H1 (cell line): ENCODE measurements at regions not wholly inside any gene's neighbourhood (a gene's known extent, or its start where the extent isn't known, plus 50 kb on each side); places are given as distances from the start of the nearest gene placed in this dataset.

Source experiments
- CTCF ChIA-PET: fragments of 300-600 bp; sonication (Branson Sonifier 250); formaldehyde crosslinking; loops from one replicate; lab custom pipeline; 2021; ENCODE audit not compliant: partially characterized antibody; lab: Charles Lee
- POLR2A ChIA-PET: fragments of 300-600 bp; sonication (Branson Sonifier 250); formaldehyde crosslinking; loops from one replicate; lab custom pipeline; 2021; ENCODE audit warnings: inconsistent platforms; ENCODE audit not compliant: partially characterized antibody; lab: Charles Lee
- DNase-seq, 2 experiments: peaks; one replicate each; pipeline versions ENCODE4 v3.0.0 to v3.0.0-alpha.2; 2010 to 2022; ENCODE audit warnings: low spot score in 2 of 2, low read depth in 1 of 2, mixed read lengths in 1 of 2
- FAIRE-seq: peaks from 2 replicates; lab custom pipeline; 2011; peaks lifted over from hg19 to GRCh38; lab: Jason Lieb, UNC
- H2AFZ ChIP-seq: 2 replicates; pipeline ENCODE4 v1.8.1; 2012; ENCODE audit warnings: low read length, inconsistent platforms
- H2AK5ac ChIP-seq: 2 replicates; pipeline ENCODE4 v1.6.1; 2013; ENCODE audit warnings: low read depth, low read length
- H2BK120ac ChIP-seq: replicated peaks from 2 replicates; pipeline ENCODE3; 2013; ENCODE audit warnings: low read depth, low read length, inconsistent platforms
- H2BK12ac ChIP-seq: 2 replicates; pipeline ENCODE4 v1.6.1; 2013; ENCODE audit warnings: low read depth, low read length
- H2BK15ac ChIP-seq: 2 replicates; pipeline ENCODE4 v1.6.1; 2013; ENCODE audit warnings: low read length
- H2BK20ac ChIP-seq: 2 replicates; pipeline ENCODE4 v1.6.1; 2013; ENCODE audit warnings: low read length
- H2BK5ac ChIP-seq: 2 replicates; pipeline ENCODE4 v1.6.1; 2013; ENCODE audit warnings: low read depth, low read length
- H3K14ac ChIP-seq: 2 replicates; pipeline ENCODE4 v1.6.1; 2013; ENCODE audit warnings: inconsistent platforms; ENCODE audit not compliant: insufficient read length
- H3K18ac ChIP-seq: 2 replicates; pipeline ENCODE4 v1.6.1; 2013; ENCODE audit warnings: low read length; ENCODE audit errors: extremely low read depth
- H3K23ac ChIP-seq: 2 replicates; pipeline ENCODE4 v1.6.1; 2013; ENCODE audit warnings: inconsistent platforms; ENCODE audit not compliant: insufficient read length
- H3K23me2 ChIP-seq: 2 replicates; pipeline ENCODE4 v1.6.1; 2013; ENCODE audit warnings: low read depth, low read length
- H3K27ac ChIP-seq: 2 replicates; pipeline ENCODE4 v1.6.1; 2011; ENCODE audit warnings: low read depth, low read length, inconsistent platforms
- H3K27me3 ChIP-seq, 4 experiments: replicated peaks in 1 of 4; 1 replicate in 1 of 4; 2 replicates in 3 of 4; pipeline versions ENCODE4 v1.6.1 to v1.8.1; 2011 to 2013; ENCODE audit warnings: low read length in 3 of 4, mild to moderate bottlenecking in 3 of 4, inconsistent platforms in 2 of 4, mixed read lengths in 2 of 4, moderate library complexity in 1 of 4; ENCODE audit not compliant: control insufficient read depth in 3 of 4, insufficient read depth in 3 of 4; ENCODE audit errors: extremely low read depth in 1 of 4
- H3K36me3 ChIP-seq, 4 experiments: 2 replicates each; pipeline versions ENCODE4 v1.6.1 to v1.8.1; 2011 to 2013; ENCODE audit warnings: mild to moderate bottlenecking in 4 of 4, low read length in 3 of 4, moderate library complexity in 2 of 4, control low read depth in 1 of 4, inconsistent platforms in 1 of 4; ENCODE audit not compliant: insufficient read depth in 4 of 4, control insufficient read depth in 2 of 4
- H3K4ac ChIP-seq: replicated peaks from 2 replicates; pipeline ENCODE3; 2013; ENCODE audit warnings: low read length, low read depth, mixed read lengths, inconsistent platforms; ENCODE audit not compliant: insufficient read length
- H3K4me1 ChIP-seq, 4 experiments: replicated peaks in 1 of 4; 1 replicate in 1 of 4; 2 replicates in 3 of 4; pipeline versions ENCODE4 v1.6.1 to v1.8.1; 2011 to 2013; ENCODE audit warnings: low read length in 3 of 4, inconsistent platforms in 2 of 4, mixed read lengths in 1 of 4; ENCODE audit not compliant: insufficient read depth in 4 of 4, control insufficient read depth in 3 of 4
- H3K4me2 ChIP-seq, 2 experiments: 2 replicates each; pipeline versions ENCODE4 v1.6.1 to v1.8.1; 2011 to 2013; ENCODE audit warnings: low read depth in 2 of 2, low read length in 2 of 2, control low read depth in 1 of 2, inconsistent platforms in 1 of 2, mild to moderate bottlenecking in 1 of 2; ENCODE audit not compliant: insufficient read depth in 1 of 2
- H3K4me3 ChIP-seq, 4 experiments: fragments of 200-600, 300-600 bp in 1 of 4; sonication (generic), shearing (Covaris generic), sonication (Bioruptor Twin) in 1 of 4; 2 replicates each; pipeline versions ENCODE4 v1.5.1 to v1.8.1; 2011 to 2016; ENCODE audit warnings: low read length in 4 of 4, low read depth in 3 of 4, control low read depth in 2 of 4, inconsistent platforms in 2 of 4, mild to moderate bottlenecking in 2 of 4, mixed read lengths in 1 of 4, moderate library complexity in 1 of 4; ENCODE audit not compliant: insufficient read depth in 2 of 4; ENCODE audit errors: extremely low read depth in 1 of 4
- H3K56ac ChIP-seq: replicated peaks from 2 replicates; pipeline ENCODE3; 2013; ENCODE audit warnings: low read depth, mild to moderate bottlenecking, mixed read lengths, low read length, inconsistent platforms; ENCODE audit not compliant: insufficient read length
- H3K79me1 ChIP-seq: 2 replicates; pipeline ENCODE4 v1.6.1; 2013; ENCODE audit warnings: low read depth, low read length, control low read depth
- H3K79me2 ChIP-seq, 2 experiments: 2 replicates each; pipeline versions ENCODE4 v1.6.1 to v1.8.1; 2012 to 2013; ENCODE audit warnings: low read length in 2 of 2, mild to moderate bottlenecking in 2 of 2, inconsistent platforms in 1 of 2; ENCODE audit not compliant: insufficient read depth in 2 of 2, control insufficient read depth in 1 of 2
- H3K9ac ChIP-seq, 4 experiments: replicated peaks in 1 of 4; 1 replicate in 1 of 4; 2 replicates in 3 of 4; pipeline versions ENCODE4 v1.6.1 to v1.8.1; 2011 to 2013; ENCODE audit warnings: low read depth in 3 of 4, low read length in 3 of 4, control low read depth in 2 of 4, mild to moderate bottlenecking in 2 of 4, moderate library complexity in 2 of 4, inconsistent platforms in 1 of 4; ENCODE audit errors: extremely low read depth in 1 of 4
- H3K9me3 ChIP-seq, 2 experiments: 2 replicates each; pipeline versions ENCODE4 v1.6.1 to v1.8.1; 2012 to 2013; ENCODE audit warnings: mild to moderate bottlenecking in 2 of 2, moderate library complexity in 2 of 2, control low read depth in 1 of 2, inconsistent platforms in 1 of 2, low read depth in 1 of 2, low read length in 1 of 2, mixed read lengths in 1 of 2; ENCODE audit not compliant: insufficient read depth in 2 of 2
- H4K20me1 ChIP-seq, 2 experiments: replicated peaks in 1 of 2; 2 replicates each; pipeline versions ENCODE3 to v1.8.1; 2011 to 2013; ENCODE audit warnings: inconsistent platforms in 2 of 2, low read length in 2 of 2, mild to moderate bottlenecking in 1 of 2; ENCODE audit not compliant: insufficient read depth in 2 of 2, control insufficient read depth in 1 of 2
- H4K5ac ChIP-seq: 2 replicates; pipeline ENCODE4 v1.6.1; 2013; ENCODE audit warnings: low read length, low read depth, mixed read lengths, inconsistent platforms; ENCODE audit not compliant: insufficient read length
- H4K8ac ChIP-seq: 2 replicates; pipeline ENCODE4 v1.8.0; 2013; ENCODE audit warnings: mild to moderate bottlenecking, moderate library complexity, low read length, inconsistent platforms; ENCODE audit not compliant: insufficient read depth; ENCODE audit errors: extremely low read depth
- H4K91ac ChIP-seq: replicated peaks from 2 replicates; pipeline ENCODE3; 2013; ENCODE audit warnings: low read length, mixed read lengths, inconsistent platforms; ENCODE audit not compliant: insufficient read length
- JUN ChIP-seq: IDR thresholded peaks from 2 replicates; pipeline ENCODE4 v1.6.1; 2011; ENCODE audit warnings: low read depth, mild to moderate bottlenecking, improper control_type of control experiment, low read length
- SIX5 ChIP-seq: IDR thresholded peaks from 2 replicates; pipeline ENCODE4 v1.6.1; 2011; ENCODE audit warnings: mild to moderate bottlenecking, low read depth, low read length
- WGBS, 2 experiments: shearing (Covaris generic) in 1 of 2; methylation state at CpG; one replicate each; pipeline versions ENCODE4 v1.1.6 to v1.1.7; 2013 to 2015; ENCODE audit warnings: low lambda C conversion rate in 2 of 2, mixed read lengths in 2 of 2, inconsistent platforms in 1 of 2, low coverage in 1 of 2, missing lambda C conversion rate in 1 of 2; ENCODE audit not compliant: insufficient replicate concordance in 2 of 2, insufficient coverage in 1 of 2, insufficient read length in 1 of 2; ENCODE audit errors: extremely low coverage in 1 of 2, missing lambda C conversion rate in 1 of 2; 5-methylcytosine and 5-hydroxymethylcytosine counted together

DNA sequence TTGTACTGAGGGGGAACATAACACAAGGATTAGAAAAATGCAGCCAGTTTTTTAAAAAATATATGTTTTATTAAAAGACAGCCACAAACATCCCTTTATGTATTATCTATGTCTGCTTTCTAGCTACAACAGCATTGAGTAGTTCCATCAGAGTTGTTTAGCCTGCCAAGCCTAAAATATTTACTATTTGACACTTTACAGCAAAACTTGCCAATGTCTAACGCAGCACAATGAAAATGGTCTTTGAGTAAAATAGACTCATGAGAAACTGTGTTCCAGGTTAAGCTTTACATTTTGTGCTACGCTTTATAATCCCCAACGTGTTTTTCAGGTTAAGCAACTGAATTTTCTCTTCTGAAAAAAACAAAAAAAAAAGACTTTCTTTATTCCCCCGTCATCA is 2211.5 kb upstream of the RAG2 start:
- no peak overlapping the region for H2BK12ac ChIP-seq
- H4K91ac ChIP-seq, result no peak overlapping the region

More for the DNA sequence above, 2211.5 kb upstream of the RAG2 start:
- WGBS, 2 experiments, result 99% methylated on average over 4 of the region's 4 CpGs; no CpG with 5 or more reads in 1 of the 2 experiments
- no peaks in the 10 kb centered on the region for H3K79me1 ChIP-seq
- no peak overlapping the region for H2BK120ac ChIP-seq
- no peak overlapping the region for H4K5ac ChIP-seq
- DNase-seq (no peak), FAIRE-seq (no peak)
- no peaks in the 10 kb centered on the region for H3K79me2 ChIP-seq
- no peak overlapping the region for H3K4me2 ChIP-seq
- no peak overlapping the region for H3K56ac ChIP-seq
- H2AFZ ChIP-seq, result no peak overlapping the region
- no peak overlapping the region for H3K4me3 ChIP-seq
- H2BK5ac ChIP-seq, result no peak overlapping the region
- H3K27me3 ChIP-seq, result no peaks in the 10 kb centered on the region
- ChIA-PET CTCF (no interaction called here), POLR2A (no interaction called here)
- H3K9ac ChIP-seq, result no peak overlapping the region
- H4K20me1 ChIP-seq, result no peaks in the 10 kb centered on the region
- no peak overlapping the region for H4K8ac ChIP-seq
- H3K23ac ChIP-seq, result no peak overlapping the region
- no peak overlapping the region for H2AK5ac ChIP-seq
- peaks cover 0 to 4% of the 10 kb centered on the region in 2 experiments; a peak in 1 of 4 replicates for H3K9me3 ChIP-seq
- H3K23me2 ChIP-seq, result no peaks in the 10 kb centered on the region
- H3K14ac ChIP-seq, result no peak overlapping the region
- no peak overlapping the region for H3K18ac ChIP-seq
- no peak overlapping the region for H3K4ac ChIP-seq
- H2BK15ac ChIP-seq, result no peak overlapping the region
- no peak overlapping the region for H2BK20ac ChIP-seq
- H3K27ac ChIP-seq, result no peak overlapping the region
- TF ChIP-seq JUN, result no peak
- no peak for TF ChIP-seq SIX5
- no peaks in the 10 kb centered on the region for H3K4me1 ChIP-seq
- H3K36me3 ChIP-seq, result no peaks in the 10 kb centered on the region
